NCI-H2196 (cell line): ENCODE measurements at regions not wholly inside any gene's neighbourhood (a gene's known extent, or its start where the extent isn't known, plus 50 kb on each side); places are given as distances from the start of the nearest gene placed in this dataset.

Experiments
- DNase-seq: peaks from one replicate; lab custom pipeline; 2025; ENCODE audit not compliant: unreplicated experiment; lab: John Stamatoyannopoulos, UW

DNA sequence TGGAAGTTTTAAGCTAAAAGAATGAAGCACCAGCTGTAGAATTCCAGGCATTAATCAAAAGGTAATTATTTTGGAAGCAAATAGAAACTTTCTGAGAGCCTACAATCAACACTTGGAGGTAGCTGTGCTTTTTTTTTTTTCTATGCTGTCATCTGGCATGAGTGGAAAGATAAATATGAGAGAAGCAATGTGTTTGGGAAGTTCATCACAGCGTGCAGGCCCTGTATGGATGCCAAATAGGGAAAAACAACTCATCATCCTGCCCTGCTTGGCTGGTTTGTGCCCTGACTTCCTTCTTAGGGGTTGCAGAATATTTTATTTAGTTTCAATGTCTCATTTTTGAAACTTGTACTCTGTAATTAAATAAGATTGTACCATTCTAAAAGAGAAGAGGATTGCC is 437.4 kb downstream of the PIK3C3 start:
- no peak for DNase-seq

GRCh38 chr18:42392926-42393325 is 437.9 kb downstream of the PIK3C3 start:
- DNase-seq: no peak

GRCh38 chr18:42394238-42394637 is 439.2 kb downstream of the PIK3C3 start:
- no peak for DNase-seq

GRCh38 chr18:42401131-42401673 is 446.2 kb downstream of the PIK3C3 start:
- DNase-seq: no peak

DNA sequence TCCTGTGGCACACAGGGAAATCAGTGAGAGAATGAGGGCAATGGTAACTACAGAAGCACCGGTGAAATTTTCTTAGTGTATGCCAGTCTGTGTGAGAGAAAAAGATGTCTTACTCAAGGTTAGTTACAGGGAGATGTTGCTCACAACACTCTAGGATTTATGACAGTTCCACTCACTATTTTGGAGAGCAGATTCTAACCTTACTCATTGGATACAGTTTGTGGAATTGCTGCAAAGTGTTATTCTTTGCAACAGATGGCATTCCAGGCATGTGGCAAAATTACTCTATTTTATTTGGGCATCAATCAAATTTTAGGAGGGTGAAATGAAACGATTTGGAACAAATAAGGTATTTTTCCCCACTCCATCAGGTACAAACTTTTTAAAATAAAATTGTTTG is 449.1 kb downstream of the PIK3C3 start:
- DNase-seq: no peak

- no peak for DNase-seq
These were observed 454.0 kb downstream of the PIK3C3 start for GRCh38 chr18:42409005-42409404.

- no peak for DNase-seq
These were observed 457.2 kb downstream of the PIK3C3 start for GRCh38 chr18:42412281-42412680.

- DNase-seq: no peak
These were observed 457.9 kb downstream of the PIK3C3 start for GRCh38 chr18:42412896-42413295.

GRCh38 chr18:42413870-42414269 is 458.8 kb downstream of the PIK3C3 start:
- no peak for DNase-seq

GRCh38 chr18:42414756-42415454 is 459.9 kb downstream of the PIK3C3 start:
- DNase-seq: no peak

DNA sequence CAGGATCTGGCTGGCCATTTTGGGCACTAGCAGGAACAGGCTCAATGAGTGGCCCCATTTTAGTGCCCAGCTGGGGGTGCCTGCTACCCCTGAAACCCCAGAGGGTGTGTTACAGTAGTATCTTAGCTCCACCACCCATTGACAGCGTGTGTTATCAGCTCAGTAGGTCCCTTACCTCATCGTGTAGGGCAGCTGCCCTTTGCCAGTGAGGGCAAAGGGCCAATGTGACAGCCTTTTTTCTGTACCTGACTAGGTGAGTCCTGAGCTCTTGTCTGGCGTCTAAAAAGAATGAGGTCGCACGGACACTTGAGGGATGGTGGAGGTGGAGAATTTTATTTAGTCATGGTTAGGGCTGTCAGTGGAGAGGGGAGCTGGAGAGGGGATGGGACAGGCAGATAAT is 462.2 kb downstream of the PIK3C3 start:
- no peak for DNase-seq

DNA sequence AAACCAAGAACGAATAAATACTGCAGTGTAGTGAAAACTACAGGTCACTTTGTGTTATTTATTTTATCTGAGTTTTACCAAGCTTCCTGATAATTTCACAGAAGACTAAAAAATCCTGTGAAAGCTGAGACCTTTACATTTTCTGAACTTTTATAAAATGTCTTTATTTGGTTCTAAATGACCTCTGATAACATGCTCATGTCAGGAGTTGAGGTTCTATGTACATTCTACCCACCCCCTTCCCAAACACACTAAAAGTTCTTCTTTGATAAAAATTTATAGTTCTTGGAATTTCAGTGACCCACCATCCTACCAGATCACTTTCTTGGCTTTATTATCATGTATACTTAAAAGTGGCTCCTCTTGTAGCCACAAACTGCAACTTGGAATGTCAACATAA is 463.1 kb downstream of the PIK3C3 start:
- no peak for DNase-seq

DNA sequence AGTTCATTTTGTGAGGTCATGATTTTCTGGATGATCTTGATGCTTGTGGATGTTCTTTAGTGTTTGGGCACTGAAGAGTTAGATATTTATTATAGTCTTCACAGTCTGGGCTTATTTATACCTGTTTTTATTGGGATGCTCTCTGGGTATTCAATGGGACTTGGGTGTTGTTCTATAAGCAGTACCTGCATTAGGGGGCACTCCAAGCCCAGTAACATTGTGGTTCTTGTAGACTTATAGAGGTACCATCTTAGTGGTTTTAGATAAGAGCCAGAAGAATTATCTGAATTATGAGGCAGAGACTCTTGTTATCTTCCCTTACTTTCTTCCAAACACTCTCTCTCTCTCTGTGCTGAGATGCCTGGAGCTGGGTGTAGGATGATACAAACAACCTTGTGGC is 470.0 kb downstream of the PIK3C3 start:
- no peak for DNase-seq

- no peak for DNase-seq
These were observed 471.5 kb downstream of the PIK3C3 start for GRCh38 chr18:42426496-42427015.

GRCh38 chr18:42429196-42429595 is 474.2 kb downstream of the PIK3C3 start:
- DNase-seq: no peak

DNA sequence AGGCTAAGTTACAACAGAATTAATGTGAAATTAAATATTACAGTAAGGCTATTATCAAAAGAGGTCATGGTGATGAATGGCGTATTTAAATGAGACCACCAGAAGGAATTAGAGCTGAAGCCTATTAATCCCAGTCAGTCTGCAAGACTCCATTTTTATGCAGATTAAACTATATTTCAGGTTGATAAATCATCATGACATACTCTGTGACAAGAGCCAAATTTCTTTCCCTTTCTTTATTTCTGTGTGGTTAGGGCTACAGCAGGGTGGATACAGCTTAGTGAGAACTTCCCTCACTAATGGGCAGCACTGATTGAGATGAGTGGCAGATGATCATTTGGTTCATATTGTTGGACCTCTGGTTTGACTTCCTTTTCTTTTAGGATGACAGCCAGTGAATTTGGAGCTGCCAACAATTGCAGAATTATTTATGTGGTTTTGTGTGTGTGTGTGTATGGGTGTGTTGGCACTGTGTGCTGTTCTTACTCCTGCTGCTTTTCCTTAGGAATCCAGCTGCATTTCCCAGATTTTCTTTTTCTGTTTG is 481.3 kb downstream of the PIK3C3 start:
- DNase-seq: no peak

GRCh38 chr18:42437001-42437400 is 482.0 kb downstream of the PIK3C3 start:
- DNase-seq: no peak

- DNase-seq: no peak
These were observed 482.6 kb downstream of the PIK3C3 start for GRCh38 chr18:42437646-42438045.

DNA sequence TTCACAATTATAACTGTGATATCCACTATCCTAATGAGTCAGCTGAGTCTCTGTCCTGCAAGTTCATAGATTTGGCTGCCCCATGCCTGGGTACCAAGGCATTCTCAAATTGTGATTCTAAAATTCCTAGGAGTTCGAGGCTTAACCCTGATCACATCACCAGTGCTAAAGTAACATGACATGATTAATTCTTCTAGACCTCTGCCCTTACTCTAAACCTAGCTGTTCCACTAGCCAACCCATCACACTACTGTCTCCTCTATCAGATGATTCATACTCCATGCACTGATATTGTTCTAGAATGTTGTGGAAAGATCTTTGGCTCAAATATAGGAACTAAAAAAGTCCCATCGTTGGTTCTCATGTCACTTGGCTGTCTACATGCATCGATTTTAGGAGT is 487.6 kb downstream of the PIK3C3 start:
- DNase-seq: no peak

GRCh38 chr18:42444349-42444748 is 489.3 kb downstream of the PIK3C3 start:
- DNase-seq: no peak

- no peak for DNase-seq
These were observed 490.3 kb downstream of the PIK3C3 start for GRCh38 chr18:42445359-42445758.

DNA sequence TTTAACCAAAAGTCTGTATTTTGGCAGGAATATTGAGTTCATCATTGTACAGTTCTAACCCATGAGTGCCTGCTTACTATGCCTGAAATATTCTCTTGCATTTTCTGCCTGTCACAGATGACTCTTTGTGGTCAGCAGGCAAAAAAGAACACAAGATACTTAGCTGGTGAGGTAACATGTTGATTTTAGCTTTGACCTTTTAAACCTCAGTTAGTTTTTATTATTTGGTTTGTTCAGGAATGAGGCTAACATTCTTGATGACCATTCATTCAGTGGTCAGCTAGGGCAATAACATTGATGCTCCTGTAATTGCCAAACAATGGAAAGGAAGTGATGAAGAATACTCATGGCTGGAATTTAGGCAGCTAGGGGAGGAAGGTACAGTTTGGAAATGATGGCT is 491.2 kb downstream of the PIK3C3 start:
- no peak for DNase-seq

DNA sequence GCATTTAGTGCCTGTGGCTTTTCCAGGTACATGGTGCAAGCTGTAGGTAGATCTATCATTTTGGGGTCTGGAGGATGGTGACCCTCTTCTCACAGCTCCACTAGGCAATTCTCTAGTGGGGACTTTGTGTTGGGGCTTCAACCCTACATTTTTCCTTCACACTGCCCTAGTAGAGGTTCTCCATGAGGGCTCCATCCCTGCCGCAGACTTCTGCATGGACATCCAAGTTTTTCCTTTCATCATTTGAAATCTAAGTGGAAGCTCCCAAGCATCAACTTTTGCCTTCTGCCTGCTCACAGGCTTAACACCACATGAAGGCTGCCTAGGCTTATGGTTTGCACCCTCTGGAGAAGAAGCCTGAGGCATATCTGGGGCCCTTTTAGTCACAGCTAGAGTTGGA is 492.7 kb downstream of the PIK3C3 start:
- no peak for DNase-seq
